SU-DHL-6 (cell line): ENCODE measurements at regions not wholly inside any gene's neighbourhood (a gene's known extent, or its start where the extent isn't known, plus 50 kb on each side); places are given as distances from the start of the nearest gene placed in this dataset.

Experiments
- EZH2phosphoT487 ChIP-seq: fragments of 200-600 bp; sonication (generic), shearing (Covaris generic); conservative IDR thresholded peaks from 2 replicates; pipeline ENCODE4 v1.6.1; 2018; ENCODE audit warnings: mild to moderate bottlenecking, antibody characterized with exemption, low read length, moderate library complexity, mixed read lengths
- TF ChIP-seq, protein P1 (sequence below): fragments of 200-600 bp; sonication (generic); IDR thresholded peaks from one replicate; pipeline ENCODE4 v1.5.1; 2017; ENCODE audit warnings: antibody characterized with exemption, mild to moderate bottlenecking, low read length, moderate library complexity; ENCODE audit not compliant: insufficient read depth, poor library complexity, severe bottlenecking

DNA sequence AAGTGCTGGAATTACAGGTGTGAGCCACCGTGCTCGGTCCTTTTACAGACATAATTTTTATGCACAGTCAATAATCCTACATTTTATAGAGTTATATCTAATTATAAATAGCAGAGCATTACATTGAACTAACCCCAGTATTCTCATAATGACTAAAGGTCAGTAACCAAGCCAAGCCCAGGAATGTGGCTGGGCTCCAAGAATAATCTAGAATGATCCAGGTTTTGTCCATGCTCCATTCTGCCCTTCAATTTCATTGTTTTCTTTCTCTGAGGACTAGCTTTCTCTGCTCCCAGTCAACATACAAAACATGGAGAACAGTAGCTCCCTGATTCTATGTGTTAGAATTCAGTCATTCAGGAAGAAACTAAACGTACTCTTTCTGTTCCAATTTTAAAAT, 92.1 kb upstream of the KRR1 start:
- TF ChIP-seq, protein P1, sequence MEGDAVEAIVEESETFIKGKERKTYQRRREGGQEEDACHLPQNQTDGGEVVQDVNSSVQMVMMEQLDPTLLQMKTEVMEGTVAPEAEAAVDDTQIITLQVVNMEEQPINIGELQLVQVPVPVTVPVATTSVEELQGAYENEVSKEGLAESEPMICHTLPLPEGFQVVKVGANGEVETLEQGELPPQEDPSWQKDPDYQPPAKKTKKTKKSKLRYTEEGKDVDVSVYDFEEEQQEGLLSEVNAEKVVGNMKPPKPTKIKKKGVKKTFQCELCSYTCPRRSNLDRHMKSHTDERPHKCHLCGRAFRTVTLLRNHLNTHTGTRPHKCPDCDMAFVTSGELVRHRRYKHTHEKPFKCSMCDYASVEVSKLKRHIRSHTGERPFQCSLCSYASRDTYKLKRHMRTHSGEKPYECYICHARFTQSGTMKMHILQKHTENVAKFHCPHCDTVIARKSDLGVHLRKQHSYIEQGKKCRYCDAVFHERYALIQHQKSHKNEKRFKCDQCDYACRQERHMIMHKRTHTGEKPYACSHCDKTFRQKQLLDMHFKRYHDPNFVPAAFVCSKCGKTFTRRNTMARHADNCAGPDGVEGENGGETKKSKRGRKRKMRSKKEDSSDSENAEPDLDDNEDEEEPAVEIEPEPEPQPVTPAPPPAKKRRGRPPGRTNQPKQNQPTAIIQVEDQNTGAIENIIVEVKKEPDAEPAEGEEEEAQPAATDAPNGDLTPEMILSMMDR, result no peak
- TF ChIP-seq EZH2phosphoT487, result no peak
